ENCODE measurements at regions not wholly inside any gene's neighbourhood (a gene's known extent, or its start where the extent isn't known, plus 50 kb on each side); places are given as distances from the start of the nearest gene placed in this dataset.

DNA sequence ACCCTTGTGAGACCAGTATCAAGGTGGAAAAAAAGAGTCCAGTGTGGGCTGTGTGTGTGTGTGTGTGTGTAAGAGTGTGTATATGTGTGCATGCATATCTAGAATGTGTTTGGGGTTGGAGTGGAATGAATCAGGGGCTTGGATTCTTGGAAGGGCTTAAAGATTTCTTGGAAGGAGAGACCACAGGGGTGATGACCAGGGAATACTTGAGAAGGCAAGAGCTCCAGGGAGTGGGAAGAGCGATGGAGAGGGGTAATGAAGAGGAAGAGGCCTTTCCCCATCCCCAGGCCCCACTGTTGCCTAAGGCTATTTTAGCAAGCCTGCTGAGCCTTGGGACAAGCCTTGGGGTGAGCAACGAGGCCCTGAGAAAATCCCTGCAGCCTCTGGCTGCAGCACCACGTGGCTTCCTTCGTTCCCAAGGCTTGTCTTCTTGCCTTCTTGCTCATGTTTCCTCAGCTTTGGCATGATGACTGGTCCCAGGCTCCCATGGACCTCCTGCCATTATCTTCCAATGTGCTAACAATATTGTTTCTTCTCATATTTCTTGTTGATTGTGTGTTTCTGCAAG is 663.4 kb downstream of the INHBA start:
- no peak for ATAC-seq
- no peak for TF ChIP-seq TCF4 (CRISPR knock-in tag; IDR thresholded peaks at IDR 0.05; ENCODE audit: borderline replicate concordance)
- TF ChIP-seq, protein P1, sequence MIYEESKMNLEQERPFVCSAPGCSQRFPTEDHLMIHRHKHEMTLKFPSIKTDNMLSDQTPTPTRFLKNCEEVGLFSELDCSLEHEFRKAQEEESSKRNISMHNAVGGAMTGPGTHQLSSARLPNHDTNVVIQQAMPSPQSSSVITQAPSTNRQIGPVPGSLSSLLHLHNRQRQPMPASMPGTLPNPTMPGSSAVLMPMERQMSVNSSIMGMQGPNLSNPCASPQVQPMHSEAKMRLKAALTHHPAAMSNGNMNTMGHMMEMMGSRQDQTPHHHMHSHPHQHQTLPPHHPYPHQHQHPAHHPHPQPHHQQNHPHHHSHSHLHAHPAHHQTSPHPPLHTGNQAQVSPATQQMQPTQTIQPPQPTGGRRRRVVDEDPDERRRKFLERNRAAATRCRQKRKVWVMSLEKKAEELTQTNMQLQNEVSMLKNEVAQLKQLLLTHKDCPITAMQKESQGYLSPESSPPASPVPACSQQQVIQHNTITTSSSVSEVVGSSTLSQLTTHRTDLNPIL (CRISPR knock-in tag; IDR thresholded peaks at IDR 0.05; ENCODE audit: low read depth) = no peak
- TF ChIP-seq, protein P2, sequence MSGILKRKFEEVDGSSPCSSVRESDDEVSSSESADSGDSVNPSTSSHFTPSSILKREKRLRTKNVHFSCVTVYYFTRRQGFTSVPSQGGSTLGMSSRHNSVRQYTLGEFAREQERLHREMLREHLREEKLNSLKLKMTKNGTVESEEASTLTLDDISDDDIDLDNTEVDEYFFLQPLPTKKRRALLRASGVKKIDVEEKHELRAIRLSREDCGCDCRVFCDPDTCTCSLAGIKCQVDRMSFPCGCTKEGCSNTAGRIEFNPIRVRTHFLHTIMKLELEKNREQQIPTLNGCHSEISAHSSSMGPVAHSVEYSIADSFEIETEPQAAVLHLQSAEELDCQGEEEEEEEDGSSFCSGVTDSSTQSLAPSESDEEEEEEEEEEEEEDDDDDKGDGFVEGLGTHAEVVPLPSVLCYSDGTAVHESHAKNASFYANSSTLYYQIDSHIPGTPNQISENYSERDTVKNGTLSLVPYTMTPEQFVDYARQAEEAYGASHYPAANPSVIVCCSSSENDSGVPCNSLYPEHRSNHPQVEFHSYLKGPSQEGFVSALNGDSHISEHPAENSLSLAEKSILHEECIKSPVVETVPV (CRISPR knock-in tag; IDR thresholded peaks at IDR 0.05) = no peak
- TF ChIP-seq TSHZ2 (CRISPR knock-in tag; IDR thresholded peaks at IDR 0.05) = no peak
- no peak for TF ChIP-seq GLIS3 (CRISPR knock-in tag; IDR thresholded peaks at IDR 0.05)
- TF ChIP-seq OSR1 (CRISPR knock-in tag; IDR thresholded peaks at IDR 0.05) = no peak
- TF ChIP-seq ARNTL (CRISPR knock-in tag; IDR thresholded peaks at IDR 0.05; ENCODE audit: borderline replicate concordance, low read depth) = no peak
- TF ChIP-seq ZNF565 (CRISPR knock-in tag; conservative IDR thresholded peaks at IDR 0.05; ENCODE audit: low read depth) = no peak
- TF ChIP-seq BACH2 (CRISPR knock-in tag; IDR thresholded peaks at IDR 0.05; ENCODE audit: borderline replicate concordance) = no peak
- TF ChIP-seq ZC3H10 (CRISPR knock-in tag; IDR thresholded peaks at IDR 0.05) = no peak
- no peak for TF ChIP-seq ZFP30 (CRISPR knock-in tag; IDR thresholded peaks at IDR 0.05)
- TF ChIP-seq PPARA (CRISPR knock-in tag; IDR thresholded peaks at IDR 0.05; ENCODE audit: borderline replicate concordance) = no peak
- no peak for TF ChIP-seq ISL1 (CRISPR knock-in tag; IDR thresholded peaks at IDR 0.05)

DNA sequence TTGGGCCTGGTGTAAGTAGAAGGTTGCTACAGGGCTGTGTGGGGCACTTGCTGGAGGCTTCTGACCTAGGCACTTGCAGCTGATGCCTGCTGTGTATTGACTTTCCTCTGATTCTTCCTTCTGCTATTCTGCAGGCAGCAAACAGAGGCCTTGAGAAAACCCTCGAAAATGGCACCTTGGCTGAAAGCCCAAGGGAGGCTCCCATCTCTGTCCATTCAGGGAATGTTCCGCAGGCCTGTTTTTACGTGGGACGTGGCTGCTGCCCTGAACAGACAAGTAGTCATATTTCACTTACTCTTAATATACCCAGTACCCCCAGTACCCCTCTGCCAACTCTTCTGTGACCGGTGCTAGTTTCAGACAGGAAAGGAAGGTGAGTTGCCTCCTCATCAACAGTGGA is 664.7 kb downstream of the INHBA start:
- no peak for ATAC-seq
- TF ChIP-seq OSR1 (CRISPR knock-in tag; IDR thresholded peaks at IDR 0.05) (no peak), TOX (CRISPR knock-in tag; IDR thresholded peaks at IDR 0.05; ENCODE audit: borderline replicate concordance) (no peak), ZC3H10 (CRISPR knock-in tag; IDR thresholded peaks at IDR 0.05) (no peak), CSDC2 (CRISPR knock-in tag; IDR thresholded peaks at IDR 0.05) (no peak), SNAI2 (CRISPR knock-in tag; IDR thresholded peaks at IDR 0.05) (no peak), ZNF8 (CRISPR knock-in tag; IDR thresholded peaks at IDR 0.05) (no peak), ESRRG (CRISPR knock-in tag; IDR thresholded peaks at IDR 0.05) (no peak), ZNF565 (CRISPR knock-in tag; conservative IDR thresholded peaks at IDR 0.05; ENCODE audit: low read depth) (no peak)
- TF ChIP-seq, protein P2 (CRISPR knock-in tag; IDR thresholded peaks at IDR 0.05) = no peak

DNA sequence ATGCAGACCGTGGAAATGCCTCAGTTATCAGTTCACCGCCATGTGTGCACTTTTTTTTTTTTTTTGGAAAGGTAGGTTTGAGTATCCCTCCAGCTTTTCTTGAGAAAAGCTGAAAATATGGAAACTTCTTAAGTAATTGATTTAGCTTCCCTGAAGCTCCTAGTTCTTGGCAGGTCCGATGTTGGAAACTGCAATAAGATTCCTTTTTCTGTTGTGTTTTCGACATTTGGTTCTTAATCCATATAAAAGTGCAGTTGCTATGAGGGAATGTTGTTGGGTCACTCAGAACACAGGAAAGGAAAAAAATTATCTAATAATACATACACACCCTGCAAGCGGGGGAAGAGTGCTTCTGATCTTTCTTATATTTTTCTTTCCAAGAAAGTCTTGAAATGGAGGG is 665.2 kb downstream of the INHBA start:
- TF ChIP-seq, protein P3, sequence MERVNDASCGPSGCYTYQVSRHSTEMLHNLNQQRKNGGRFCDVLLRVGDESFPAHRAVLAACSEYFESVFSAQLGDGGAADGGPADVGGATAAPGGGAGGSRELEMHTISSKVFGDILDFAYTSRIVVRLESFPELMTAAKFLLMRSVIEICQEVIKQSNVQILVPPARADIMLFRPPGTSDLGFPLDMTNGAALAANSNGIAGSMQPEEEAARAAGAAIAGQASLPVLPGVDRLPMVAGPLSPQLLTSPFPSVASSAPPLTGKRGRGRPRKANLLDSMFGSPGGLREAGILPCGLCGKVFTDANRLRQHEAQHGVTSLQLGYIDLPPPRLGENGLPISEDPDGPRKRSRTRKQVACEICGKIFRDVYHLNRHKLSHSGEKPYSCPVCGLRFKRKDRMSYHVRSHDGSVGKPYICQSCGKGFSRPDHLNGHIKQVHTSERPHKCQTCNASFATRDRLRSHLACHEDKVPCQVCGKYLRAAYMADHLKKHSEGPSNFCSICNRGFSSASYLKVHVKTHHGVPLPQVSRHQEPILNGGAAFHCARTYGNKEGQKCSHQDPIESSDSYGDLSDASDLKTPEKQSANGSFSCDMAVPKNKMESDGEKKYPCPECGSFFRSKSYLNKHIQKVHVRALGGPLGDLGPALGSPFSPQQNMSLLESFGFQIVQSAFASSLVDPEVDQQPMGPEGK (CRISPR knock-in tag; IDR thresholded peaks at IDR 0.05; ENCODE audit: borderline replicate concordance) = no peak
- TF ChIP-seq SNAI2 (CRISPR knock-in tag; IDR thresholded peaks at IDR 0.05) (no peak), ISL1 (CRISPR knock-in tag; IDR thresholded peaks at IDR 0.05) (no peak), ZFP3 (CRISPR knock-in tag; IDR thresholded peaks at IDR 0.05) (no peak), BACH2 (CRISPR knock-in tag; IDR thresholded peaks at IDR 0.05; ENCODE audit: borderline replicate concordance) (no peak), RARB (CRISPR knock-in tag; IDR thresholded peaks at IDR 0.05) (no peak), ESRRG (CRISPR knock-in tag; IDR thresholded peaks at IDR 0.05) (no peak), TOX (CRISPR knock-in tag; IDR thresholded peaks at IDR 0.05; ENCODE audit: borderline replicate concordance) (no peak), PPARA (CRISPR knock-in tag; IDR thresholded peaks at IDR 0.05; ENCODE audit: borderline replicate concordance) (no peak), TCF4 (CRISPR knock-in tag; IDR thresholded peaks at IDR 0.05; ENCODE audit: borderline replicate concordance) (no peak), ZFP30 (CRISPR knock-in tag; IDR thresholded peaks at IDR 0.05) (no peak), CSDC2 (CRISPR knock-in tag; IDR thresholded peaks at IDR 0.05) (no peak), ZNF8 (CRISPR knock-in tag; IDR thresholded peaks at IDR 0.05) (no peak)
- TF ChIP-seq, protein P1 (CRISPR knock-in tag; IDR thresholded peaks at IDR 0.05; ENCODE audit: low read depth) = no peak
- TF ChIP-seq, protein P2 (CRISPR knock-in tag; IDR thresholded peaks at IDR 0.05) = no peak
- no peak for ATAC-seq

Measured in SK-N-SH treated with all-trans-retinoic acid at 6 μM for 48 hours (cell line).